OCI-LY3 (cell line): ENCODE measurements at regions not wholly inside any gene's neighbourhood (a gene's known extent, or its start where the extent isn't known, plus 50 kb on each side); places are given as distances from the start of the nearest gene placed in this dataset.

Experiments used
- H2AFZ ChIP-seq: fragments of 200-600, 300-600 bp; shearing (Covaris generic); 2 replicates; pipeline ENCODE4 v1.6.0; 2014; ENCODE audit warnings: antibody characterized with exemption, low read depth, low read length
- H3K27ac ChIP-seq: fragments of 200-600, 300-600 bp; sonication (generic); 2 replicates; pipeline ENCODE4 v1.5.1; 2014; ENCODE audit warnings: mild to moderate bottlenecking, low read length, moderate library complexity, mixed read lengths
- H3K27me3 ChIP-seq: fragments of 200-600, 300-600 bp; sonication (generic); 2 replicates; pipeline ENCODE4 v1.6.1; 2014; ENCODE audit warnings: low read depth, low read length, mixed read lengths
- H3K36me3 ChIP-seq: fragments of 200-600, 300-600 bp; sonication (generic); replicated peaks from 2 replicates; pipeline ENCODE3; 2014; ENCODE audit warnings: low read depth, low read length, mixed read lengths
- H3K4me1 ChIP-seq: fragments of 300-600, 200-600 bp; sonication (generic); 2 replicates; pipeline ENCODE4 v1.6.1; 2014; ENCODE audit warnings: low read length, mixed read lengths
- H3K4me2 ChIP-seq: fragments of 200-600, 300-600 bp; sonication (generic); 2 replicates; pipeline ENCODE4 v1.6.1; 2014; ENCODE audit warnings: low read length, mixed read lengths
- H3K4me3 ChIP-seq: fragments of 300-600, 200-600 bp; sonication (generic); 2 replicates; pipeline ENCODE4 v1.5.1; 2014; ENCODE audit warnings: antibody characterized with exemption, mild to moderate bottlenecking, low read length, moderate library complexity
- H3K79me2 ChIP-seq: fragments of 300-600, 200-600 bp; shearing (Covaris generic); 2 replicates; pipeline ENCODE4 v1.6.1; 2014; ENCODE audit warnings: mild to moderate bottlenecking, low read length, mixed read lengths
- H3K9ac ChIP-seq: fragments of 300-600, 200-600 bp; shearing (Covaris generic); 2 replicates; pipeline ENCODE4 v1.6.0; 2014; ENCODE audit warnings: mild to moderate bottlenecking, low read length, moderate library complexity
- H3K9me3 ChIP-seq: fragments of 200-600, 300-600 bp; shearing (Covaris generic); 2 replicates; pipeline ENCODE4 v1.6.1; 2014; ENCODE audit warnings: low read length, mixed read lengths; ENCODE audit not compliant: insufficient read depth
- H4K20me1 ChIP-seq: fragments of 200-600, 300-600 bp; sonication (generic); 2 replicates; pipeline ENCODE4 v1.6.1; 2016; ENCODE audit warnings: low read length, mixed read lengths; ENCODE audit not compliant: insufficient read depth
- EZH2phosphoT487 ChIP-seq: fragments of 200-600 bp; shearing (Covaris generic); IDR thresholded peaks from 2 replicates; pipeline ENCODE4 v1.6.1; 2018; ENCODE audit warnings: antibody characterized with exemption, mixed run types, low read depth
- TF ChIP-seq, protein P1 (sequence below): fragments of 200-600, 300-600 bp; sonication (generic); IDR thresholded peaks from 2 replicates; pipeline ENCODE4 v1.5.1; 2014; ENCODE audit warnings: antibody characterized with exemption, low read length, low read depth

DNA sequence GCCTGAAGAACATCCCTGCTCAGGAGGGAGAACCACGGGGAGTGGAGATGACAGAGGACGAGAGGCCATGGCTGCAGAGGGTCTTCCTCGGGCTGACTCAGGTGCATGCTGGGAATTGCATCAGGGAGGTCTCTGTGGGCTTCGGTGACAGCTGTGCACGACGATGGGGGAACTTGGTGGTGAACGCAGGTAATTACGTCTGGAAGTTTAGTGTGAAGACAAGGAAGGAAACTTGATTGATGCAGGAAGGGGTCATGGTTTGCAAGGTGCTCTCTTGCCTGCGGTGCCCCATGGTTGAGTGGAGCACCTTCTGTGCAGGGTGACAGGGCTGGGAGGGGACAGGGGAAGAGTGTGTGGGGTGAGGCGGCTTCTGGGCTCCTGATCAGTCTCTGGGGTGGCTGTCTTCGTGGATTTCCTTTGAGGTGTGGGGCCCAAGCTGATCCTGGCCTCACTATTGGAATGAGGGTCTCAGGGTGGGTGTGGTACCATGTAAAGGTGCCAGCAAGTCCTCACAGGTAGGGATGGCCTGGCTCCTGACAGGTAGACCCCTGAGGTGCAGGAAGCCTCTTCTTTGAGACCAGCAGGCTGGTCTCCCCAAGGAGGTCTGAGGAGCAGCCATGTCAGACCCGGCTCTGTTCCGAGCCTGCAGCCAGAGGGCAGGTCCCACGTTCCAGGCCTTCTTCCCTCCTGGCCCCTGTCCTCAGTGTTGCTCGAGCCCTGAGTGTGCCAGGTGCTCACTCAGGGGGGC is 1020.1 kb downstream of the TBC1D22A start:
- Histone ChIP-seq H3K27me3 (no peaks in the 10 kb centered on the region), H3K36me3 (no peaks in the 10 kb centered on the region), H3K4me1 (no peaks in the 10 kb centered on the region), H2AFZ (no peak overlapping the region), H3K79me2 (no peaks in the 10 kb centered on the region), H4K20me1 (no peaks in the 10 kb centered on the region), H3K4me3 (no peak overlapping the region), H3K9me3 (no peaks in the 10 kb centered on the region), H3K27ac (no peak overlapping the region), H3K9ac (no peak overlapping the region), H3K4me2 (no peak overlapping the region)
- TF ChIP-seq, protein P1, sequence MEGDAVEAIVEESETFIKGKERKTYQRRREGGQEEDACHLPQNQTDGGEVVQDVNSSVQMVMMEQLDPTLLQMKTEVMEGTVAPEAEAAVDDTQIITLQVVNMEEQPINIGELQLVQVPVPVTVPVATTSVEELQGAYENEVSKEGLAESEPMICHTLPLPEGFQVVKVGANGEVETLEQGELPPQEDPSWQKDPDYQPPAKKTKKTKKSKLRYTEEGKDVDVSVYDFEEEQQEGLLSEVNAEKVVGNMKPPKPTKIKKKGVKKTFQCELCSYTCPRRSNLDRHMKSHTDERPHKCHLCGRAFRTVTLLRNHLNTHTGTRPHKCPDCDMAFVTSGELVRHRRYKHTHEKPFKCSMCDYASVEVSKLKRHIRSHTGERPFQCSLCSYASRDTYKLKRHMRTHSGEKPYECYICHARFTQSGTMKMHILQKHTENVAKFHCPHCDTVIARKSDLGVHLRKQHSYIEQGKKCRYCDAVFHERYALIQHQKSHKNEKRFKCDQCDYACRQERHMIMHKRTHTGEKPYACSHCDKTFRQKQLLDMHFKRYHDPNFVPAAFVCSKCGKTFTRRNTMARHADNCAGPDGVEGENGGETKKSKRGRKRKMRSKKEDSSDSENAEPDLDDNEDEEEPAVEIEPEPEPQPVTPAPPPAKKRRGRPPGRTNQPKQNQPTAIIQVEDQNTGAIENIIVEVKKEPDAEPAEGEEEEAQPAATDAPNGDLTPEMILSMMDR: no peak
- no peak for TF ChIP-seq EZH2phosphoT487

DNA sequence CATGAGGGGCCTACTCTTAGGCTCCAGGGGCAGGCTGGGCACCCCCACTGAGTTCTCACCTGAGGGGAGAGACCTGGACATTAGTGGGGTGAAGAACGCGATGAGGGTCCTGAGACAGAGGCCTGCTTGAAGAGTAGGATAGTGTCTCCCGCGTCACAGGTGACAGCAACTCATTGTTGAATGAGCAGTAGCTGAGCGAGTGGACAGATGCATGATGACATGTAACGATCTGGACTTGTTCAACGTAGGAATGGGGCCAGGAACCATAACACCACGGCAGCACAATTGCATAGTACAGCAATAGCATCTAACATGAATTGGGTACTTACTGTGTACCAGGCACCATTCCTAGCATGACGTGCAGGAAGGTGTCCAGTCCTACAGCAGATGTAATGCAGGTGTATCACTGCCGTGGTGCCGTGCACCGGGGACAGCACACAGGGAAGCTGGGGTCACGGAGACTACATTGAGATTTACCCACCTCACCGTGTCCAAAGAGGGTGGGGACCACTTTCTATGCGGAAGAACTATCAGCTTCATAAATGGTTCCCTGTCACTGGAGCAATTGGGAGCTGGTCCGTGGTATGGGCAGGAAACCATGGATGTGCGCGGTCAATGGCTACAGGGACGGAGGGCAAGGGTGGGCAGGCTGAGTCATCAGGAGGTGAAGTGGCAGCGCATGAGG is 1019.1 kb downstream of the TBC1D22A start:
- Histone ChIP-seq H3K4me3 (no peak overlapping the region), H4K20me1 (no peaks in the 10 kb centered on the region), H3K36me3 (no peaks in the 10 kb centered on the region), H2AFZ (no peak overlapping the region), H3K27me3 (no peaks in the 10 kb centered on the region), H3K9me3 (no peaks in the 10 kb centered on the region), H3K4me1 (no peaks in the 10 kb centered on the region), H3K27ac (no peak overlapping the region), H3K4me2 (no peak overlapping the region), H3K9ac (no peak overlapping the region), H3K79me2 (no peaks in the 10 kb centered on the region)
- TF ChIP-seq EZH2phosphoT487: no peak
- TF ChIP-seq, protein P1: no peak

- Histone ChIP-seq H3K79me2 (no peaks in the 10 kb centered on the region), H3K4me1 (no peaks in the 10 kb centered on the region), H3K9ac (no peak overlapping the region), H3K27ac (no peak overlapping the region), H3K9me3 (no peaks in the 10 kb centered on the region), H3K4me3 (no peak overlapping the region), H3K36me3 (no peaks in the 10 kb centered on the region), H2AFZ (no peak overlapping the region), H3K4me2 (no peak overlapping the region), H3K27me3 (no peaks in the 10 kb centered on the region), H4K20me1 (no peaks in the 10 kb centered on the region)
- TF ChIP-seq, protein P1: no peak
- TF ChIP-seq EZH2phosphoT487: no peak
These were observed 1018.6 kb downstream of the TBC1D22A start for GRCh38 chr22:47781024-47781423.

- Histone ChIP-seq H3K27ac (no peak overlapping the region), H3K4me1 (no peaks in the 10 kb centered on the region), H3K79me2 (no peaks in the 10 kb centered on the region), H3K36me3 (no peaks in the 10 kb centered on the region), H3K9me3 (no peaks in the 10 kb centered on the region), H3K4me3 (no peak overlapping the region), H3K4me2 (no peak overlapping the region), H3K27me3 (no peaks in the 10 kb centered on the region), H4K20me1 (no peaks in the 10 kb centered on the region), H2AFZ (no peak overlapping the region), H3K9ac (no peak overlapping the region)
- TF ChIP-seq, protein P1: no peak
- TF ChIP-seq EZH2phosphoT487: no peak
These were observed 1017.9 kb downstream of the TBC1D22A start for GRCh38 chr22:47780281-47780875.
